ENCODE measurements at regions not wholly inside any gene's neighbourhood (a gene's known extent, or its start where the extent isn't known, plus 50 kb on each side); places are given as distances from the start of the nearest gene placed in this dataset.

- Histone ChIP-seq H2BK5ac (ENCODE audit: low read depth, low read length) (no peak overlapping the region), H3K4me2 (ENCODE audit: insufficient read depth in 1 of 2, low read depth in 2 of 2, low read length in 2 of 2) (no peak overlapping the region), H2BK120ac (replicated peaks; ENCODE audit: low read depth, low read length) (no peak overlapping the region), H4K91ac (replicated peaks; ENCODE audit: insufficient read length, low read length) (no peak overlapping the region), H4K8ac (ENCODE audit: extremely low read depth, insufficient read depth, low read length) (no peak overlapping the region), H2AFZ (ENCODE audit: low read length) (no peak overlapping the region), H2BK12ac (ENCODE audit: low read depth, low read length) (no peak overlapping the region), H3K79me2 (ENCODE audit: control insufficient read depth in 1 of 2, insufficient read depth in 2 of 2, low read length in 2 of 2) (no peaks in the 10 kb centered on the region), H3K56ac (replicated peaks; ENCODE audit: insufficient read length, low read depth, low read length) (no peak overlapping the region), H3K79me1 (ENCODE audit: low read depth, low read length) (no peaks in the 10 kb centered on the region), H3K23me2 (ENCODE audit: low read depth, low read length) (no peaks in the 10 kb centered on the region; the same call in 1 of the 2 replicates), H2BK20ac (ENCODE audit: low read length) (no peak overlapping the region), H3K4ac (replicated peaks; ENCODE audit: insufficient read length, low read depth, low read length) (no peak overlapping the region), H3K4me1 (replicated peaks in 1 of 4; ENCODE audit: control insufficient read depth in 3 of 4, insufficient read depth in 4 of 4, low read length in 3 of 4) (no peaks in the 10 kb centered on the region), H4K20me1 (replicated peaks in 1 of 2; ENCODE audit: control insufficient read depth in 1 of 2, insufficient read depth in 2 of 2, low read length in 2 of 2) (no peaks in the 10 kb centered on the region), H2BK15ac (ENCODE audit: low read length) (no peak overlapping the region), H3K27me3 (replicated peaks in 1 of 4; ENCODE audit: control insufficient read depth in 3 of 4, extremely low read depth in 1 of 4, insufficient read depth in 3 of 4, low read length in 3 of 4) (no peaks in the 10 kb centered on the region), H3K27ac (ENCODE audit: low read depth, low read length) (no peak overlapping the region), H3K9ac (replicated peaks in 1 of 4; ENCODE audit: extremely low read depth in 1 of 4, low read depth in 3 of 4, low read length in 3 of 4) (no peak overlapping the region), H3K36me3 (ENCODE audit: control insufficient read depth in 2 of 4, insufficient read depth in 4 of 4, low read length in 3 of 4) (no peaks in the 10 kb centered on the region), H2AK5ac (ENCODE audit: low read depth, low read length) (no peak overlapping the region), H3K4me3 (ENCODE audit: extremely low read depth in 1 of 4, insufficient read depth in 2 of 4, low read depth in 3 of 4, low read length in 4 of 4) (no peak overlapping the region), H3K9me3 (ENCODE audit: insufficient read depth in 2 of 2, low read depth in 1 of 2, low read length in 1 of 2) (no peaks in the 10 kb centered on the region), H4K5ac (ENCODE audit: insufficient read length, low read depth, low read length) (no peak overlapping the region), H3K23ac (ENCODE audit: insufficient read length) (no peak overlapping the region), H3K18ac (ENCODE audit: extremely low read depth, low read length) (no peak overlapping the region), H3K14ac (ENCODE audit: insufficient read length) (no peak overlapping the region)
- 95% methylated on average over 1 of the region's 1 CpG; no CpG with 5 or more reads in 1 of the 2 experiments for WGBS, 2 experiments (ENCODE audit: extremely low coverage in 1 of 2, insufficient coverage in 1 of 2, insufficient read length in 1 of 2, insufficient replicate concordance in 2 of 2, low coverage in 1 of 2, low lambda C conversion rate in 2 of 2, missing lambda C conversion rate in 1 of 2)
- DNase-seq (ENCODE audit: low read depth in 1 of 2, low spot score in 2 of 2), result no peak
- ChIA-PET POLR2A (ENCODE audit: partially characterized antibody) (no interaction called here), CTCF (ENCODE audit: partially characterized antibody) (no interaction called here)
- no peak for FAIRE-seq
- TF ChIP-seq CBX8 (IDR thresholded peaks at IDR 0.05; ENCODE audit: borderline replicate concordance, low read depth, low read length) (no peak), SRF (IDR thresholded peaks at IDR 0.05; ENCODE audit: low read depth, low read length) (no peak), GTF2F1 (IDR thresholded peaks at IDR 0.05; ENCODE audit: borderline replicate concordance, low read depth, low read length) (no peak), HDAC2 (IDR thresholded peaks at IDR 0.05; ENCODE audit: borderline replicate concordance in 1 of 2, low read depth in 2 of 2, low read length in 2 of 2) (no peak), SIN3A (conservative IDR thresholded peaks at IDR 0.05 in 1 of 2, IDR thresholded peaks at IDR 0.05 in 1 of 2; ENCODE audit: low read depth in 1 of 2, low read length in 2 of 2) (no peak), SUZ12 (IDR thresholded peaks at IDR 0.05; ENCODE audit: low read length) (no peak), SIX5 (IDR thresholded peaks at IDR 0.05; ENCODE audit: low read depth, low read length) (no peak), JUN (IDR thresholded peaks at IDR 0.05; ENCODE audit: low read depth, low read length) (no peak), POU5F1 (IDR thresholded peaks at IDR 0.05; ENCODE audit: low read depth, low read length) (no peak)
- TF ChIP-seq, protein P1, sequence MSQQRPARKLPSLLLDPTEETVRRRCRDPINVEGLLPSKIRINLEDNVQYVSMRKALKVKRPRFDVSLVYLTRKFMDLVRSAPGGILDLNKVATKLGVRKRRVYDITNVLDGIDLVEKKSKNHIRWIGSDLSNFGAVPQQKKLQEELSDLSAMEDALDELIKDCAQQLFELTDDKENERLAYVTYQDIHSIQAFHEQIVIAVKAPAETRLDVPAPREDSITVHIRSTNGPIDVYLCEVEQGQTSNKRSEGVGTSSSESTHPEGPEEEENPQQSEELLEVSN (IDR thresholded peaks at IDR 0.05), result no peak
Measured at GRCh38 chr5:101429241-101429640, 526.2 kb upstream of the ST8SIA4 start.

All from H1 (cell line).